Stimulated activated CD8-positive, alpha-beta memory T cell treated with anti-CD3 and anti-CD28 coated beads, Interleukin-2, amount 100 ng/mL, for 1 hour (primary cell): ENCODE measurements at regions not wholly inside any gene's neighbourhood (a gene's known extent, or its start where the extent isn't known, plus 50 kb on each side); places are given as distances from the start of the nearest gene placed in this dataset.

Experiments used
- DNase-seq, 2 donors: peaks; one replicate each; pipeline ENCODE4 v3.0.0-alpha.2; 2020; ENCODE audit warnings: low read depth in 2 of 2

DNA sequence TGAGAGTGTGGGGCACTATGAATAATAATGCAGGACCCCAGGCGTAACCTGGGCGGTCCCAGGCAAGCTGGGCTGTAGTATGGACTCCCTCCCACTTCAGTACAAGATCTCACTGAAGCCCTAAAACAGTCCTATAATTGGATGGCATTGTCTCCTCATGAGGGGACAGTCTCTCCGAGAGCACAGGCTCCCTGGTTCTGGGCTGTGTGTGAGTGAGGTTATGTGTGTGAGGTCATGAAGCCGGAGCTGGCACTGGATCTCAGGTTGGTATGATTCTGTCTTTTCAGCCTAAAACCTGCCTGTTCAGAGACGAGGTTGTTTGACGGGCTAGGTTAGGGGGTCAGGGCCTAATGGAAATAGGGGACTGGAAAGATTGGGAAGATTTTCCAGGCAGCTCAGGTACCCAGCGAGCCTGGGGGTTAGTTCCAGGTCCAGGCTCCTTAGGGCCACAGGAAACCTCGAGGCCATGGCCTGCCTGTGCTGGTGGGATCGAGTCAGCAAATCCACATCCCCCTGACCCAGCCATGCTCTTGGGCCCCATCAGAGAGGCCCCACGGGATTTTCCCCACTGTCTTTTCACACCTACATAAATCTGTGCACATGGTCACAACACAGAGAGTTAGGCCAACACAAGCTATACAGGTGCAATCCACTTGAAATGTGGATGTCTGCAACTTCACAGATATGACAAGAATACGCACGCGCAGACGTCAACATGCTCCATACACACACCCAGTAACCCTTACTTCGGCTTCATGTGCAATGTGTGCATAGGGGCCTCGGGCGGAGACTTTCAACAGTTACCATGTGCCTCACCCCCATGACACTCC lies 94.8 kb downstream of the INHBB start:
- DNase-seq, result no peak

DNA sequence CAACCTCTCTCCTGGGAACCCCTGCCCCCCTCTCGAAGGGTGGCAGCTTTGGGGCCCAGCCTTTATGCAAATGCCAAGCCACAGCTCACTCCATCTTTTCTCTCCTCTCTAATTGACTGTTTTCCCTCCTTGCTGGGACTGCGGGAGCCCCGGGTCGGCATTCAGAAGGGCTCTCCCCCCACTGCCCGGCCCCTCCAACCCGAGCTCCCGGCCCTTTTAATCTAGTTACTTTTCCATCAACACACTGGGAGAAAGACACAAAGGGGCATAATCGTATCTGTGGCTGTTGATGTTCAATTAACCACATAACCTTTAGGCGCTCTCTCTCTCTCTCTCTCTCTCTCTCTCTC lies 95.4 kb downstream of the INHBB start:
- DNase-seq, result no peak

DNA sequence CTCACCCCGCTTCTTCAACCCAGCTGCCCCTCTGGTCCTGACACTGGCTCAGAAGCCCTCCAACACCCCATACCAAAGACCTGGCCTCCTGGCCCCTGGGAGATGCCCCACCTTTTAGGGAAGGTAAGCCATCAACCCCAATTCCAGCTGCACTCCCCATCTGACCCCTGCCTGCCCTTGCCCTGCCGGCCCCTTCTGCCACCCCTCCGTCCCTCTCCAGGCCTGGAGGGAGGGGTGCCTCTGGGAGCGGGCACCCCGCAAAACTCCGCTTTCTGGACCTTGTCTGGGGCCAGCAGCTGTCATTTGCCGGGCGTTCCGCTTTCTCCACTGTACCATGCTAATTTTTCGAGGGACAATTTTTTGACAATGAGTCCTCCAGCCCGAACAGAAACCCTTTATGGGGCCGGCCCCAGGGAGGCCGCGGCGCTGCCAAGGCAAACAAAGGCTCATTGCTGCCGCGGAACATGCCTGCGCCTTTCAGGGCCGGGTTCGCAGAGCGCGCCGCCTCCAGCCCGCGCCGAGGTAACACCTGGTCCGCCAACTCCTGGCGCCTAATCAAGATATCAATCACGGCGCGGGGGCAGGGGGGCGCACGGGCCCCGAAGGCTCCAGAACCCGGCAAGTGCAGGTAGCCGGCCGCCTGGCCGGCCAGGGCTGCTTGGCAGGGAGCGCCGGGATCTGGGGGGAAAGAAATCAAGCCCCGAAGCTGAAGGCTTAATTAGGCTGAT lies 96.0 kb downstream of the INHBB start:
- DNase-seq, result no peak

DNA sequence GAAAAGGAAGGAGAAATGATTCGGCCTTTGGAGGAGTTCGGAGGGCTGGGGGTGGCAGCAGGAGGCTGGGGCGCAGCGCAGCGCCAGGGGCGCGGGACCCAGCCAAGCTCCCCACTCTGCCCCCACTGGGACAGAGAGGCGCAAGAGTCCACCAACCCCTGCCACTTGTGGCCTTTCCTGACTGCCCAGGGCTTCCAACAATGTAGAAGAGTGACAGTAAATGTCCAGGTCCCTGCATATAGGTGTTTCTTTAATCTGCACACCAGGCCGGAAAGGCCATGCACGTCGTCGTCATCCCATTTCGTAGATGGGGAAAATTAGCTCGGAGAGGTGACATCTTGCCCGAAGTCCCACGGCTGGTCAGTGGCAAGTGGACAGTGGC lies 96.6 kb downstream of the INHBB start:
- no peak for DNase-seq

DNA sequence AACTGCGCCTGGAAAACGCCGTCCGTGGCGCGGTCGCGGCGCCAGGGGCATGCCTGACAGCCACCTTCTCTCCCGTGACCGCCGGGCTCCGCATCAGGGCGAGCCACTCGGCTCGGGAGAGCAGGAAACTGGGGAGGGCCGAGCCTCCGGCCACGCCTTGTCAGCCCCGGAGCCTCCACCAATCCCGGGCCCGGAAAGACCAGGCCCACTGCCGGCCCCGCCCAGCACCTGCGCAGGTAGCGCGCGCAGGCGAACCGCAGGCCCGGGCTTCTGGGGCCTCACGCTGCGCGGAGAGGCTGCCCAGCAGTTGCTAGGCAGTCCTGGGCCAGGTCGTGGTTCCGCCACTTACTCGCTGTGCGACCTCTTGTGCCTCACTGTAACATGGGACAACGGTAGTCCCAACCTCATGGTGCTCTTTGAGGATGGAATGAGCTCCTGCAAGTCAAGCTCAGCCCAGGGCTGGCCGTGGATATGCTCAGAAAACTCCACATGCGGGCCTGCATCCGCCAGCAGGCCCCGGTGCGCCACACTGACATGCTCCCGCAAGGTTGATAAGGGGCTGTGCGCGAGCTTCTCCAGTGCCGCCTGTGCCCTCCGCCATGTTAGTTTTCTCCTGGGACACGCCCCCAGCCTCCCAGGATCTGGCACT lies 97.1 kb downstream of the INHBB start:
- no peak for DNase-seq

DNA sequence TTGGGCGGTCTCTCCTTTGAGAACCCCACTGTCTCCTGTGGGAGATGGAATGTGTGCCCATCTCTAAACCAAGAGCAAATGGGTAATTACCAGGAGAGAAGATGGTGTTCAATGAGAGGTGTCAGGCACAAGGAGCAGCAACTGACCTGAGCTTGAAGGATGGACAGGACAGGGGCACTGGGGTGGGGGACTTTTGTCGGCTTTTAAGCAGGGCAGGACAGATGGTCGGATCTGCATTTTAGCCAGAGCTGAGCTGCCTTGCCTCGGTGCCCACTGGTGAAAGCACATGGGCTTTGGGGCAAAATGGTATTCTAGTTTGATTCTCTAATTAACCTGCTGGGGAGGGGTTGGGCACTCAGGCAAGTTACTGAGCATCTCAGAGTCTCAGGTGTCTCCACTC lies 98.0 kb downstream of the INHBB start:
- no peak for DNase-seq

DNA sequence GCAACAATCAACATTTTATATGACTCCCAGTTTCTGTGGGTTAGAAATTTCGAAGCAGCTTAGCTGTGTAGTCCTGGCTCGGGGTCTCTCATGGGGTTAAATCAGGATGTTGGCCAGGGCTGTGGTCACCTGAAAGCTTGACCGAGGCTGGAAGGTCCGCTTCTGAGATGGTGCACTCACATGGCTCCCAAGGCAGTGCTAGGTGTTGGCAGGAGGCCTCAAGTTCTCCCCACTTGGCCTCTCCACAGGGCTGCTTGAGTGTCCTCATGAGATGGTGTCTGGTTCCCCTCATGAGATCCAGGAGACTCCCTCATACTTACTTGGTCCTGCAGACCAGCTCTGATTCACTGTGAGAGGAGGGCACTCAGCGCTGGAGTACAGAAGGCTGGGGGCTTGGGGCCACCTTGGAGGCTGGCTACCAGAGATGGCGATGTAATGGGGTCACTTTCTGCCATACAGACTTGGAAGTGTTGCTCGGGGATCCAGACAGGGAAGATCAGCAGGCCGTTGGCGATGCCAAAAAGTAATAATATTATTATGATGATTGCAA lies 98.8 kb downstream of the INHBB start:
- no peak for DNase-seq

DNA sequence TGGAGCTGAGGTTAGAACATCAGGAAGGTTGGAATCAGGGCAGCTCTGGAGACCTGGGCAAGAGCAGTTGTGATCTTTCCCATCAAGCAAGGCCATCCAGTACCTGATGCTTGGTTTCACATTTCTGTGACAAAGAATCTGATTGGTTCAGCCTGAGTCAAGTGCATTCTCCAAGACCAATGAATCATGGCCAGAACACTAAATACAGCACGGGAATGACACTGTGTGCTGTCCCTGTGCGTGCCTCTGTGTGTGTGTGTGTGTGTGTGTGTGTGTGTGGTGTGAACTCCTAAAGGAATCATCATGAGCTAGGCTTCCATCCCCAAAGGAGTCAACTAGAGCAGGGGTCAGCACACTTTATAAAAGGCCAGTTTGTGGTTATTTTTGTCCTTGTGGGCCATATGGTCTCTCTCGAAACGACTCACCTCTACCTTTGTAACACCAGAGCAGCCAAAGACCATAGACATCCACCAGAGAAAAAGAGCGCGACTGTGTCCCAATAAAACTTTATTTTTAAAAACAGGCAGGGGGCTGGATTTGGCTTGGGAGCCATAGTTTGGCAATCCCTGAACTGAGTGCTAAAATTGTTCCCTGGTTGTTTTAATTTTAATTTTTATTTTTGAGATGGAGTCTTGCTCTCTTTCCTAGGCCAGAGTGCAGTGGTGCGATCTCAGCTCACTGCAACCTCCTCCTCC lies 99.7 kb downstream of the INHBB start:
- DNase-seq, result no peak

DNA sequence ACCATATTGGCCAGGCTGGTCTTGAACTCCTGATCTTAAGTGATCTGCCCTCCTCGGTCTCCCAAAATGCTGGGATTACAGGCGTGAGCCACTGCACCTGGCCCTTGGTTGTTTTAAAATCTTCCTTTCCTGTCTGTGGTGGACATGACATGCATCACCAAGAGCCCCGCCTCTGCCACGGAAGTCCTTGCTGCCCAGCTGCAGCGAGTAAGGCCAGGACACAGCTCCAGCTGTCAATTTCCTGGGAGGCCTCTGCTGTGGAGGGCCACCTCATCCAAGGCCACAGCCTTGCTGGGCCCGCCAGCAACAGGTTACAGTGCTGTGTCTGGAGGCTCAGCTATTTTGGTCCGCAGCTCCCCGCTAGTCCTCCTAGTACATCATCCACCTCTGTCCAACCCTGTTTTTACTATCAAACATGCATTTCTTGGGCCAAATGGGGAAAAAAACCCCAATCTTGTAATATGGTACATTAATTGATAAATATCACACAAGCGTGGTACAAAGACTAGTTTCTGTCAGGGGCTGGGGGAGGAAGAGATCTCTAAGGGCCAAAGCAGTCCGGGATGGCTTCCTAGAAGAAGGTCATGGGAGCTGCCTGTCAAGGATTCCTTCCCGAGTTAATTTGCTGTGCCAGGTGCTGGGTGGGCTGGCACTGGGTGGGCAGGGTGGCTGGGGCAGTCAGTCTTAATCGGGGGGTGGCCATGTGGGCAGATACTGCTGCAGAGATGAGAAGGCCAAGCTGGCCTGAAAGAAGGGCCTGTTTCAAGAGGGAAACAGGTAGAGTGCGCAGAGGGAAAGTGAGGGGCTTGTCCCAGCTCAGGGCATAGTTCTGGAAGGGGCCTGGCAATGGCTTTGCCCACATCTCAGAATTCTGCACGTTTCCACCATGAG lies 100.5 kb downstream of the INHBB start:
- DNase-seq, result no peak

DNA sequence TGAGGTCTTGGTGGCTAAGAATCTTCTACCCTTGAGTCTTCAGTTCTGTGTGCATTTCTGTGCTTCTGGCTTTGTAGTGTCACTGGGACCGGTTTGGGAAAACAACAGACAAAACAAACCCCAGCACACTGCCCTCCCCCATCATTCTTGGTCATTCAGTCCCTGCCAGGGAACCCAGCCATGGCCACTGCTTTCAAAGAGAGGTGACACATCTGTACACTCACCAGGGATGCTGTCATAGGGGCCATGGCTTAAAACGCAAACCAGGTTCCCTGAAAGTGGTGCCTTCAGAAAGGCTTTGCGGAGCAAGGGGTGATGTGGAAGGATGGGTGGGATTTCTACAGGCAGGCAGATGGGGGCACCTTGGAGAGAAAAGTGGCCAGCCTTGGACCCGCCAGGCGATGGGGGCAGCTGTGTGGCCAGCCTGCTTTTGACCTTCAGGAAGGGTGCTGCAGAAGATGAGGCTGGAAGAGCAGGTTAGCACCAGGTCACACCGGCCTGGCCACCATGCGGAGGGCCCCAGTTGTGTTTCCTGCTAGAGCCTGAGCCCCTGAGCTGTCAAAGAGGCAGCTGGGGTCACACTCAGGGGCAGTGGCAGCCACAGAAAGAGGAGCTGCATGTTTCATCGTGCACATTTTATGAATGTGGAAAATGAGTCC lies 101.3 kb downstream of the INHBB start:
- no peak for DNase-seq

DNA sequence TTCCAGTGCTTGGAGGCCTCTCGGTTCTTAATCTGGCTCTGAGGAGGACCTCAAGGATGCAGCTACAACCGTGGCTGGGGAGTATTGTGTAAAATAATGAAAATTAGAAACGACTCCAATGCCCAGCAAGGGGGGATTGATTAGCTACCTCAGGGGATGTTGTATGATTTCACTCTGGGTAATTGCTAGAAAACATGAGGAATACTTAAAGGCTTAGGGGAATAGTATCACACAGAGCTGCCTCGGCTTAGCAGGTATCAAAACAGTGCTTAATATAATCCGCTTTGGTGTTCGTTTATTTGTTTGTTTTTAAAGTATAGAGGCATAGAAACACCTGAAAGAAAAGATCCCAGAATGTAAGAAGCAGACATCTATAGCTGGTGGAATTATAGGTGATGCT lies 102.5 kb downstream of the INHBB start:
- DNase-seq, result no peak

DNA sequence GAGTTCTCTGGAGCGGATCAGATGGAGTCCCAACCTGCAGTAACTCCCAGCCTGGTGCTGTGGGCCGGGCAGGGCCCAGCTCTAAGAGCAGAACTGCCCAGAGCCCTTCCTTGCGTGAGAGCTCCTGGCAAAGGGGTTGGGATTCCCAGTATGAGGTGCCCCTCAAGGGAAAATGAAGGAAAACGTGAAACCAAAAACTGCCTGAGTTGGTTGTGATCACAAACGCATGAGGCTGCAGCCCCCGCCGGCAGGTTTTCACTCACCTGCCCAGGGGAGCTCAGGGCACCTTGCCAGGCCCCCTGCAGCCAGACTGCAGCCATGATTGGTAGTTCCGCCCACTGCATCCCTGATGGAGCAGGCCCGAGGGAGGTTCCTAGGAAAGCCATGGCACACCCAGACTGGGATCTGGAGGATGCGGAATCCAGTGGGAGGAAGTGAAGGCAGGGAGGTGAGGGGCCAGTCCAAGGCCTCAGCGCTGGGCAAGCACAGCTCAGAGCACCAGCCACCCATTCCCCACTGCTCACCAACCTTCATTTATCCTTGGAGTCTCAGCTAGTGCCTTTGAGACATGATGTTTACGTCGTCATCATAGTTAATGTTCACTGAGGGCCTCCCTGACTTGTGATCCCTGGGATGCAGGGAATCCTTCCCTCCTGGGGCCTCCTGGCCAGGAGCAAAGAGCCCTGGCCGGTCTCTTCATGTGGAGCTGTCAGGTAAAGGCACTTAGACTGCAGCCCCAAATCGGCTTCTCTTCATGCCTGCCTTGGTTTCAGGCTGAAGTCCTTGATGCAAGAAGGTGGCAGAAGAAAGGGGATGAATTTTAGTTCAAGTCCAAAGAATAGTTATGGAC lies 103.2 kb downstream of the INHBB start:
- no peak for DNase-seq

DNA sequence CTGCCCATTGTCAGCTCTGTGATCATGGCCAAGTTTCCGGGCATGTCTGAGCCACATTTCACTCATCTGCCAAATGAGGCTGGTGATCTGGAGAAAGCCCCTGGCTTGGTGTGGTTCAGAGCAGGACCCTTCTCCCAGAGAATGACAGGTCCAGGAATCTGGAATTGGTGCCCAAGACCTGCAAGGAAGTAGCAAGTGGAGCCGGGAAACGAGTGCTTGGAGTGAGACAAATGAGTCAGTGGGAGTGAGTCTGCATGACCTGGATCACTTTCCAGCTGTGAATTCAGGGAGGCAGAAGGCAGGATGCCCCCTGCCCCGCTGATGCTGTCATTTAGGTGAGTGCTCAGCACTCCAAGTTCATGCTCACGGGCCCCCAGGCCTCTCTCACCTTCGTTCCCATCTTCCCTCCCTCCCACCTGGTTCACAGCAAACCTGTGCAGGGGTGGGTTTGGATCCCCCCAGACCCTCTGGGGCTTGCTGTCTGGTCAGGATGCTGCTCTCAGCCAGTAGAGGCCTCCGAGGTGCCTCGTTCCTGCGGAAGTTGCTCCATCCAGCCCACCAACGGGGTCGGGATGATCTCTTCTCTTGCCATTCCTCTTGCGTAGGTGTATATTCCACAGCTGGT lies 104.4 kb downstream of the INHBB start:
- DNase-seq, result no peak

DNA sequence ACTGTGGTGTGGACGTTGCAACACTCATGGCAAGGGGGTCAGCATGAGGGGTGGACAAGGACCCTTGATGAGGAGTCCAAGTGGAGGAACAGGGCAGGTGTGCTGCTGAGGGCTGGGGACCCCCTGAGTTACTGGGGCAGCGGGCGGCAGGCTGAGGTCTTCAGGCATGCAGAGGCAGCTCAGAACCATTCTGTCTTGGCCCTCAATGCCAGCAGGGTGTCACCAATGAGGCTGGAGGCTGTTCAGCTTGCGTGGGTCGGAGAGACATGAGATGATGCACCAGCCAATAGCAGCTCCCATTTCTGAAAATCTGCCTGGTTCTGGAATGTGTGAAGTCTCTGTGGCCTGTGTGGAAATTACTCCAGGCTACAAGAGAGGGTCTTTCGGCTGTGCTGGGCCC lies 105.4 kb downstream of the INHBB start:
- no peak for DNase-seq

DNA sequence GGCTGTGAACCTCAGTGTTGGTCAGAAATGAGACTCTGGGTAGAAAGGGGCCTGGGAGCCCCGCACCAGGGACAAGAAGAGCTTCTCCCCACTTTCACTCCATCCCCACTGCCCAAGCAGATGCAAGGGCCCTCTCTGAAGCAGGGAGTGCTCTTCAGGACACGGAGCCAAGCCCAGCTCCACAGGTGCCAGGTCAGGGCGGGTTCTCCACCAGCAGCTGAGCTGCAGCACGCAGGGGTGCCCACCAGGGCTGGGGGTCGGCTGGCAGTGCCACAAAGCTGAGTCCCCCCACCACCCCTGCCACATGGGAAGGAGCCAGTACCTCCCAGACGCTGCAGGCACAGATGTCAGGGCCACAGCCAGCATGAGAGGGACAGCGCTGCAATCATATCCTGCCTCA lies 106.2 kb downstream of the INHBB start:
- DNase-seq, result no peak

DNA sequence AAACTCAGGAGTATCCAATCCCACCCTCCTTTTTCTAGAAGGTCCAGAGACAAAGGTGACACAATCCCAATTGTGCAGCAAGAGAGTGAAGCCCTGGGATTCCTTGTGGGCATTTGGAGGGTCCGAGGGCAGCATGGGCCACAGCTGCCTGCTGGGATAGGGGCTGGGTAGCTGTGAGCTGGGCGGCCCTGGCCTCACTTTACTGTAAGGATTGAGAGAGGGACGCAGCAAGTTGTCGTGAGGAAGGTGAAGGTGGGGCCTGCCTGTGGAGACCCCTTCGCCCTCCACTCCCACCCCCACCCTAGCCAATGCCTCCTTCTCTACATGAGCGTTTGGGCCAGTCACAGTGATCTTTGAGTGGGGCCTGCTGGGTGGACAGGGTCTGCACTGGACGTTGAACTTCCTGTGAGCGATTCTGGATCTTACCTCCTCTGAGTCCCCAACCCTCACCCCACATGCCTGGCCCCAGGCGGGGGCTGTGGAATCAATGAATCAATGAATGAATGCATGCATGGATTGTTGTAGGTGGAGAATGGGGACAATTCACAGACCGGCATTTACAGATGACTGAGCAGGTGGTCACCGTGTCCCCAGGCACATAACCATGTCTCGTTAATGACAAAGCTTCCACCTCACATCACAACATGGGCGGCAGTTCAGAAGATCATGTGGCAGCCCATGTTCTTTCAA lies 107.2 kb downstream of the INHBB start:
- no peak for DNase-seq

DNA sequence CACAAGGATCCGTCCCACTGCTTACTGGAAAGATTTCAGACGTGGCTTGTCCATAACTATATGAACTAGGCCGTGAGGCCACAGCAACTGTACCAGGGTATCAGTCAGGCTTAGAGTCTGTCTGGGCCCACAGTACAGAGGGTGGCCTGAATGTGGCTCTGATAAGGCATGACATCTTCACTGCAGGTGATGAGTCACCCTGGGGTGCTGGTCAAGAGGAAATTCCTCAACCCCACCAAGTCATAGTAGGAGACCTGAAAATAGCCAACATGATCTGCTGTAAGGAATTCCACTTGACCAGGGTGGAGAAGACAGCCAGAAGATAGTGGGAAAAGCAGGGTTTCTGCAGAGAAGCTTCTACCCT lies 107.7 kb downstream of the INHBB start:
- no peak for DNase-seq

DNA sequence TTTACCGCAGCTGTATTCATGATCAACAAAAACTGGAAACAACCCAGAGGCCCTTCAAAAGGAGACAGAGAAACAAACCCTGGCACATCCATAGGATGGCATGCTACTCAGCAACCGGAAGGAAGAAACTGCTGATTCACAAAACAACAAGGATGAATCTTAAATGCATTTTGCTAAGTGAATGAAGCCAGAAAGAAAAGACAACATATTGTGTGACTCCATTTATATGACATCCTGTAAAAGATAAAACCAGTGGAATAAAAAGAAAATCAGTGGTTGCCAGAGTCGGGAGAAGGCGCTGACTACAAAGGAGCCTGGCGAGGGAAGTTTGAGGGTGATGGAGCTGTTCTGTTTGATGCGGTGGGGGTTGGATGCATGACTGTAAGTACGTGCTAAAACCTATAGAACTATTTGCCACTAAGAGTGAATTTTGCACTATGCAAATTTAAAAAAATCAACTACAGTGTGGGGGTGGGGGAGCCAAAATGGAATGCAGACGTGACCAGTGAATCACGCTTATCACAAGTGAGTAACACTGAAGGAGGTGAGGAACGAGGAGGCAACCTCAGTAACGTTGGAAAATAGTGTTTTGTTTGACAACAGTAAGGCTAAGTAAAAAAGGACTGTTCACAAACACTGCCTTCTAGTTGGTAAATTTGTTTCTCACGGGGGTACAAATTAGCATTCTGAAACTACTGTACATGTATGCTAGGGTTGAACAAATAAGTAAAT lies 108.9 kb downstream of the INHBB start:
- no peak for DNase-seq
